AG10803 (cell line): ENCODE measurements at regions not wholly inside any gene's neighbourhood (a gene's known extent, or its start where the extent isn't known, plus 50 kb on each side); places are given as distances from the start of the nearest gene placed in this dataset.

Source experiments
- DNase-seq: peaks from one replicate; pipeline ENCODE4 v3.0.0; 2010; ENCODE audit warnings: low read depth
- H3K4me3 ChIP-seq: 2 replicates; pipeline ENCODE4 v1.5.1; 2011; ENCODE audit warnings: mild to moderate bottlenecking, low read length, control low read depth
- CTCF ChIP-seq: conservative IDR thresholded peaks from 2 replicates; pipeline ENCODE4 v1.5.1; 2011; ENCODE audit warnings: mild to moderate bottlenecking, low read length, control low read depth, inconsistent platforms

DNA sequence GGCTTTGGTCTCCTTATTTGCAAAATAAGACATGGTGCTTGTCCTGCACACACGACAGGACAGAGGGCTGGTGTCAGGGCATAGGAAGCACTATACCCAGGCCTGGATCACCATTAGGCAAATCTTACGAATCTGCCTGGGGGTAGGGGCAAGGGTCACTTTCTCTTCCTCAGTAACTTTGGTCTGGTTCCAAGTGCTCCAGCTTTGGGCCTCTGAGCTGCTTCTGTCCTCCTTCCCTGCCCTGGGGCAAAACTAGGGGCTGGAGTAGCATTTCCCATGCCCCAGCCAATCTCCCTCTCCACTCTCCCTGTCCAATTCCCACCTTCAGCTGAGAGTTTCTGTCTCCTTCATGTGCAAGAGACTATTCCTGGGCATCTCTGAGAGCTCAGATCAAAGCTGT is 123.7 kb upstream of the NECTIN1 start:
- no peak overlapping the region for H3K4me3 ChIP-seq
- no peak for DNase-seq
- no peak for TF ChIP-seq CTCF

DNA sequence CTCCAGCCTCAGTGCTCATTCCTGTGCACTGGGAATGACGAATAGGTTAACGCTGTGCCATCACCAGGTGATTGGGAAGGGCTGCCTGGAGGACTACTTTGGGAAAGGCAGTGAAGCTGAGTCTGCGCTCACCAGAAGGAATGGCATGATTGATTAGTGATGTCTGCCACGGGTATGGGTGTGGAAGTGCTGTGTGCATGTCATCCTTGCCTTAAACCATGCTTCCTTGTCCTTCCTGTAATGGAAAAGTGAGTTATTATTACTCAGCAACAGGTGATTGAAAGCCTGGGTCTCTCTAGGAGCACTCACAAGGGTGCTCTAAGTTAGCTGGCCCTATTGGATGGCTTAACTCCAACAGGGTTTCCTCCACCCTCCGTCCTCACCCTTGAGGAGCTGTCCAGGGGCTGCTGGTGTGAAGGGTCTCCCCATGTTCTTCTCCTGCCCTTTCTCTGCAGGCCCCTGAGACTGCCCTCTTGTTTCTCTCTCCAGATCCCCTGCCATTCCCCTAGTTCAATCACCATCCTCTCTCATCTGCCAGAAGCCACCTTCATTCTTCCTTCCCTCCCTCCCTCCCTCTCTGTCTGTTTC is 121.9 kb upstream of the NECTIN1 start:
- H3K4me3 ChIP-seq = no peak overlapping the region
- TF ChIP-seq CTCF = no peak
- no peak for DNase-seq

- no peak for DNase-seq
- TF ChIP-seq CTCF = no peak
- no peak overlapping the region for H3K4me3 ChIP-seq
Observed at GRCh38 chr11:119849872-119850271, 120.9 kb upstream of the NECTIN1 start.

GRCh38 chr11:119847853-119848252 is 118.9 kb upstream of the NECTIN1 start:
- no peak for TF ChIP-seq CTCF
- no peak overlapping the region for H3K4me3 ChIP-seq
- DNase-seq = no peak

GRCh38 chr11:119846374-119846773 is 117.4 kb upstream of the NECTIN1 start:
- DNase-seq = no peak
- H3K4me3 ChIP-seq = no peak overlapping the region

DNA sequence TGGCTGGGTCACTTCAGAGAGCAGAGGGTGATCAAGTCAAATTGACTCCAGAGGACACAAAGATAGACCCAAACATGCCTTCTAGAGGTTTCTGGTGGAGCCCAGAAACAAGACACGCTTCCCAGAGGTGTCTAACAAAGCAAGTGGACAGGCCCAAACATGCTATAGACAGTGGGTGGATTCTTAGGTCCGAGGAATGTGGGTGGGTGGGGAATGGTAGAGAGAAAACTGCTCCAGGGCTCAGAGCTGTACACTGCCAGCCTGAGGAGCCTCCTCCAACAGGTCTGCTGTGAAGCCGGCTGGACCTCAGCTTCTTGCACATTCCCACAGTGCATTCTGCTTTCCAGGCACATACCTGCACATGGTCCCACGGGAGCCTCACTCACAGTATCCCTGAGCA is 116.8 kb upstream of the NECTIN1 start:
- TF ChIP-seq CTCF = no peak
- H3K4me3 ChIP-seq = no peak overlapping the region
- DNase-seq = no peak

More at GRCh38 chr11:119846374-119846773, 117.4 kb upstream of the NECTIN1 start:
- no peak for TF ChIP-seq CTCF

- TF ChIP-seq CTCF = no peak
- no peak overlapping the region for H3K4me3 ChIP-seq
Observed at GRCh38 chr11:119845305-119845704, 116.3 kb upstream of the NECTIN1 start.

More at GRCh38 chr11:119845305-119845704, 116.3 kb upstream of the NECTIN1 start:
- DNase-seq = no peak
